HG03571 (cell line): ENCODE measurements at regions not wholly inside any gene's neighbourhood (a gene's known extent, or its start where the extent isn't known, plus 50 kb on each side); places are given as distances from the start of the nearest gene placed in this dataset.
"Not testable (repeated sequence)": the region's sequence is repeated elsewhere in the genome, so short reads cannot be mapped to it uniquely, and the experiment has no call there.

Source experiments
- ATAC-seq: cut with Tn5 transposase; IDR thresholded peaks from one replicate; pipeline ENCODE4 v1.9.1; 2021; ENCODE audit not compliant: unreplicated experiment

DNA sequence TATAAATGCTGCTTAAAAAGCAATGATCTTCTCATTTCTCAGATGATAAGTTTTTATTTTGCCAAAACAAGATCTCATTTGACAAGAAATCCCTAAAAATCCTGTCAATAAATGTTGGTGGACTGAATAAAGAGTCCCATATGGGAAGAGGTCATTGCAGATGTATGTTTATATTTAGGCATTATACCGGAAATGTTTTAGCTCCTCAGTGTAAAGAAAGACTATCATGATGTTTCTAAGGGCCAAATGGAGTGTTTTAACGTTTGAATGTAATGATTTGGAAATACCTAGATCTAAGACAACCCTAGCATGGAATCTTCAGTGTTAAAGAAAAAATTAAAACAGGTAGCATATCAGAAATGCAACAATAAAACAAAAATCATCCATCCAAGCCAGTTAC lies 457.8 kb upstream of the NFE2L3 start:
- no peak for ATAC-seq

DNA sequence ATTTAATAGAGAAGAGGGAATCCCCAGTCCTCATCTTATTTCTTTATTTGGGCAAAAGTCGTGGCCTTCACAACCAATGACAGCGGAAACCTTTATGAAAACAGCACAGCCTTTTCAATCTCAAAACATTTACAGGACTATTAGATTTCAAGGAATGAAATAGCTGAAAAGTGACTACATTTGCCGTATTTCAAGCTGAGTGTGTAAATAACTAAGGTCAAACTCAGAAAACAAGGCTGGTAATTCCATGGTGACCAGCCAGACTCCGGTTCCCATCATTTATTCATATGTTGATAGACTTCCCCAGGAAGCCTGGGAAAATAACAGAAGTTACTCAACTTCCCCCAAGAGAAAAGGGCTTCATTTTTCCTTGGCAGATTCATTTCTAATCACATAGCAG lies 457.3 kb upstream of the NFE2L3 start:
- ATAC-seq: no peak

DNA sequence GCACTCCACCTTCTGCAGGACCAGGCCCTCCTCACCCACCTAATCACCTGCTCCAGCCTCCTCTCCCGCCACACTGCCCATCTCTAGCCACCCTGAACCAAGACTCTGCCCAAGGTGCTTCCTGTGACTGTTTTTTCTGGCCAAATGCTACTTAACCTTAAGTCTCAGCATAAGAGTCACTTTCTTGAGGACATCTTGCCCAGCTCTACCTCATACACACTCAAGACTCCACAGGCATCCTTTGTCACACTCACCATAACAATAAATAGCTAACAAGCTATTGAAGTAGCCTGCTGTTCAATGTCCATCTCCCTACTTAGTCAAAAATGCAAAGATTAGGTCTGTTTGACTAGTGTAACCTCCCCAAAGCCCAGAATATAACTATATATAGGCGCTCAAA lies 455.4 kb upstream of the NFE2L3 start:
- ATAC-seq: no peak

DNA sequence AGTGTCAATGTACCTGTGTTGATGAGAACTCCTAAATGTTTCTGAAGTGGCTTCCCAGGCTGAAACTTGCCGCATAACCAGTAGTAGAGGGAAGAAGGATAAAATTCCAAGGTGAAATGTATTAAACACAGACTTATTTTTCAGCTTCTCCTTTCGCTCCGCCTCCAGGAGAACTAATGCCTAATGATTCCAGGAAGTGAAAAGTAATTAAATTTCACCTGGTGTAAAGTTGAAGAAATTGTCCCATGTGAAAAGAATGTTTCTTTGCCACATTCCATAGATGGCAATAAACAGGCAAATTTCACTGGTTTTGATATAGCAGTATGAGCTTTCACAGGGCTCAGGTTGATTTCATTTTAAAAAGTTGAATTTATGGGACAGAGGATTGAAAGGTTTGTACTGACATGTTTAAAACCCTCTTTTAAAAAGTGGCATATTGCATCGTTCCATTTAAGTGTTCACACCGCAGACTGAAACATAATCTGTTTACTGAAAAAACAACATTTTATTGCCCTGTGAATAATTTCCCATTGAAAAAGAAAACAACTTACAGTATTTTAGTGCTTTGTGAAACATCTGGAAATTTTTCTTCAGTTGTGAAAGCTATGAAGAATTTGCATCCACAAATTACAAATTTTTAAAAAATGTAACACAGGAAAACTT lies 453.4 kb upstream of the NFE2L3 start:
- ATAC-seq: no peak

DNA sequence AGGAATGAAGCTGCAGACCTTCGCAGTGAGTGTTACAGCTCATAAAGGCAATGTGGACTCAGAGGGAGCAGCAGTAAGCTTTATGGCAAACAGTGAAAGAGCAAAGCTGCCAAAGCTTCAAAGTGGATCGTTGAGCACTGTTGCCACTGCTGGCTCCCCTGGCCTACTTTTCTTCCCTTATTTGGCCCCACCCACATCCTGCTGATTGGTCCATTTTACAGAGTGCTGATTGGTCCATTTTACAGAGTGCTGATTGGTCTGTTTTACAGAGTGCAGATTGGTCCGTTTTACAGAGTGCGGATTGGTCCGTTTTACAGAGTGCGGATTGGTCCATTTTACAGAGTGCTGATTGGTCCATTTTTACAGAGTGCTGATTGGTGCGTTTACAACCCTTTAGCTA lies 451.9 kb upstream of the NFE2L3 start:
- not testable (repeated sequence) for ATAC-seq

DNA sequence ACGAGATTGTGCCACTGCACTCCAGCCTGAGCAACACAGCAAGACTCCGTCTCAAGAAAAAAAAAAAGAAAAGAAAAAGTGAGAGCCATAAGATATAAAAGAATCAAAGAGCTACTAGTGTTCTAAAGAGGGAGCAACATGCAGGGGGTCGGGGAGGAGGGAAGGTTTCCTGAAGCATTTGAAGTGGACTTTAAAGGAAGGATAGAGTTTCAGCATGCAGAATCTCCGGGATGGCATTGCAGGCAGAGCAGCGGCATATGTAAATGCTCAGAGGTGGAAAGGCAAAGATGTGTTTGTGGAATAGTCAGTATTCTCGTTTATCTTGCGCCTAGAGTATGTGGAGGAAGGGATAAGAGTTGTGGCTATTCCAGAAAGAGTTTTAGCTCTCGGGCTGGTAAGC lies 447.6 kb upstream of the NFE2L3 start:
- ATAC-seq: no peak

GRCh38 chr7:25706764-25707163 lies 445.2 kb upstream of the NFE2L3 start:
- ATAC-seq: no peak

GRCh38 chr7:25707768-25708620 lies 444.0 kb upstream of the NFE2L3 start:
- no peak for ATAC-seq

GRCh38 chr7:25710959-25711358 lies 441.0 kb upstream of the NFE2L3 start:
- no peak for ATAC-seq

DNA sequence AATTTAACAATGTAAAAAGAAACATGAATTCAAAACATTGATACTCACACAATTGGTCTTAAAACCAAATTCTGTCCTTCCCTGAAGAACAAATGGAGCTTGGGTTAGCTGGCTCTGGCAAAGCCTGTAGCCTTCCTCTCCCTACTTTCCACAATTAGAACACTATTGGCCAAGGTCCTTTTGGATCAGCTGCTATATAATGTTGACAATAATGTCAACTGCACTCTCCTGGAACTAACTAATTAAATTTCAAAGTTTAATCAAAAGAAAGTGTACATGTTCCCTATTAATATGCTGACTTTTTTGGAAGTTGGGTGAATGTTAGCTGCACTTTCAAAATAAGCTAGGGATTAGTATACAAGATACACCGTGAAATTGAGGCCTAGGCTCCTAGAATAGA lies 440.1 kb upstream of the NFE2L3 start:
- no peak for ATAC-seq

DNA sequence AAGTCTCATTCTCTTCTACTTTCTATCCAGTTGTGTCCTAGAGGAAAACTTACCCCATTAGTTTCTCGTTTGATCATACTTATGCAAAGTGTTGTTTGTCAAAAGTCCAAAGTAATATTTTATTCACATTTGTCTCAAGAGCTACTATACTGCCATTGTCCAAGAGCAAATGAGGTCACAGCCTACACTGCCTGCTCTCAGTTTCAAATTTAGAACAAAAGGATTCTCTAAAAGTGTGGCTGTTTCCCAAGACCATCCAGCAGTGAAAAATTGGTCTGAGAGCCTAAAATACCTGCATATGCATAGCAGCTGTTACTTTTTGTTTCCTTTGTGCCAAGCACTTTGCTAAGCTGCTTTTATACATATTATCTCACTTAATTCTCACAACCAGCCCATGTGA lies 439.5 kb upstream of the NFE2L3 start:
- no peak for ATAC-seq

DNA sequence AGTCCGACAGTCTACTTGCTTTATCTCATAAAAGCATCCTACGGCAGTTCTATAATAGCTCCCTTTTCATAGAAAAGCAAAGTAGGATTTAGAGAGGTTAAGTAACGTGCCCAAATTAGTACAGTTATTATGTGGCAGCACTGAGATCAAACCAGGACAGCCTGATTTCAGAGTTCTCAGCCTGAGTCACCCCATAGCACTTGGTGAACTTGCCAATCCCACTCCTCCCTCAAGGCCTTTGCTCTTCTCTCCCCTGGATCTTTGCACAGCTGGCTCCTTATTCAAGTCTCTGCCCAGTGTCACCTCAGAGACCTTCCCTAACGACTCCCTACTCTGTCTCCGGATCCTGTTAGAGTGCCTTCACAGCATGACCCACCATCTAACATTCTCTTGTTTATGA lies 438.0 kb upstream of the NFE2L3 start:
- ATAC-seq: no peak

DNA sequence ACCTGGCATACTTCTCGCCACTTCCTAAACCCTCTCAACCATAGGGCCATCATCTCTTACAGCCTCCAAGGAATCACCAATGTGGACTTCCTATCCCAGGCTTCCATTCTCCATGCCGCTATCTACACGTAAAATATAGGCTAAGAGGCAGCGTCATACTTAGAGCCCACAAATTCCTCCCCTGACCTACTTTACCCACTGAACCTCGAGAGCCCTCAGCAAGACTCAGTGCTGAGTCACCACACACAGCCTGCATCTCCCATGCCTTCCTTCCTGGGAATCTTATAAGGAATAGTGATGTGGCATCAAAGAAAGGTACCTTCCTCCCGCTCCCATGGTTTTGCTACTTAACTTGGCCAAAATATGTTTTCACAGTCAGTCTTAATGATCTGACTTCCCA lies 435.6 kb upstream of the NFE2L3 start:
- no peak for ATAC-seq

DNA sequence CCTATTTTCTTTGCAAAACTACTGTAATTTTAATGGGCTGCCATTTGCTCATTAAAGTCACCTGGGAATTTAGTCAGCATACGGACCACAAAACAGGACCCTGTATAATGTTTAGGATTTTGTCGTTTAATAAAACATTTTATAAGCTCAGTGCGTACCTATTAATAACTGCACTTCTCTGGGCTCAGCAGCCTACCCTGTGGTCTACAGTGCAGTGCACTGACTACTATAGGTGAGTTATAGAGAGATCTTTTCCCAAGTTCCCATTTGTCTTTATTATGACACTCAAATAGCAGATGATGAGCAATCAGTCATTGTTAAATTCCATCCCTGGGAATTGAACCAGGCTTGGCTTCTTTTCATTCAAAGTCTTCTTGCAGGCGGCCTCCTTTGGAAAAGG lies 433.4 kb upstream of the NFE2L3 start:
- ATAC-seq: no peak

- ATAC-seq: no peak
Measured at GRCh38 chr7:25719190-25719896, 432.7 kb upstream of the NFE2L3 start.

DNA sequence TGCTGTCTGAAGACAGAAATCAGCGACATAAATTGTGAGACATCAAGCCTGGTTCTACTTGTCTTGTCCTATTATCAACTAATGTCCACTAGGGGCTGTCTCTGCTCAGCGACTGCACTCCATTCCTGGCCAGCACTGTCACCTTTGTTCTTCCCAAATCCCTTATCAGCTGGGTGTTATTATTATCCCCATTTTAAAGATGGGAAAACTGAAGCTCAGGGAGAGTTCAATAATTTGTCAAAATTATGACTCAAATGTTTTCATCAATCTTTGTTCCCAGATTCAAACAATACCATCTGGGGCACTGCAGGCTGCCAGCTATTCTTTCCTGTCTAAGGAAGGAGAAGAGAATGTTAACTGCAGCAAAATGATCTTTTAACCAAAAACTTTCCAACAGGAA lies 431.6 kb upstream of the NFE2L3 start:
- ATAC-seq: no peak

- ATAC-seq: no peak
Measured at GRCh38 chr7:25722856-25723255, 429.1 kb upstream of the NFE2L3 start.

GRCh38 chr7:25725451-25725850 lies 426.5 kb upstream of the NFE2L3 start:
- ATAC-seq: no peak

DNA sequence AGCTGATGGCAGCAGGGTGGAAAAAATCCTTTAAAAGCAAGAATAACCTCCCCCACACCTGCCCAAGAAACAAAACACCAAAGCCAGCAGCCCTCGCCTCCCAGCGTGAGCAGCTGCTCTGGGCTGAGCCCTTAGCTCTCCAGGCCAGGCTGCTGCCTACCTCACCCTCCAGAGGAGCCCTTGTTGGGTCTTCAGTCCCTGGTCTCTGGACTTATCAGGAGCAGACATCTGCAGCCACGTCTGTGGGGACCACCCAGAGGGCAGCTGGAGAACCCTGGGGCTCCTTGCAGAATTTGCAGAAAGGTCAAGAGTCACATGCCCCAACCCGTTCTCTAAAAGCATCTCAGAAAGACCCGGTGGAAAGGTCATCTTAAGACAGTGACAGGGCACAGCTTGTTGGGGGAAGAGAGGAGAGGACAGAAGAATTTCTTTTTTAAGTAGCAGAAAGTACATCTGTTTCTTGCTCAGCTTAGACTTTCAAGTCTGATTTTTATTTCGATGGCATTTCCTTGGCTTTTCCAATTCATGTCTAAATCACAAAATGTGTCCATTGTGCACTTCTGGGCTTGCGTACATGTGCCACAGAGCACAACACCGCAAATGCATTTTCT lies 425.7 kb upstream of the NFE2L3 start:
- no peak for ATAC-seq

GRCh38 chr7:25726781-25727311 lies 425.2 kb upstream of the NFE2L3 start:
- no peak for ATAC-seq

DNA sequence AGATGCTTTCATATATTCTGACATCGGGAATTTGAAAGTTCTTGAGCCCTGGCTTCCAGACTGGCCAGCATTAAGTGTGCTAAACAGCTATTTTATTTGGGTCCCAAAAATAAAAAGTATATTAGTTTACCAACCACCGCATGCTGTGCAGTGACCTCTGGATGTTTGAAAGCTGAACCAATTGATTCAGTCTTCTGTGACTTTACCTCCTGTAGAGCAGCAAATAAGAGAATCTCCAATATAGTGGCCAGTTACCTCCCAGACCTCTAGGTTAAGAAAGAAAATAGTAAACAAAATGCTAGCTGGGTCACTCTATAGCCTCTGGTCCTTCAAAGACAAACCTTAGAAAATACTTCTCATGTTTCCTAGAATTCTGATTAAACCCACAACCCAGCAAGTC lies 424.6 kb upstream of the NFE2L3 start:
- ATAC-seq: no peak
